Non-pigmented ciliary epithelial cell (primary cell): ENCODE measurements at regions not wholly inside any gene's neighbourhood (a gene's known extent, or its start where the extent isn't known, plus 50 kb on each side); places are given as distances from the start of the nearest gene placed in this dataset.

Experiments used
- DNase-seq: peaks from one replicate; pipeline ENCODE4 v3.0.0-alpha.2; 2010; ENCODE audit warnings: low read depth

DNA sequence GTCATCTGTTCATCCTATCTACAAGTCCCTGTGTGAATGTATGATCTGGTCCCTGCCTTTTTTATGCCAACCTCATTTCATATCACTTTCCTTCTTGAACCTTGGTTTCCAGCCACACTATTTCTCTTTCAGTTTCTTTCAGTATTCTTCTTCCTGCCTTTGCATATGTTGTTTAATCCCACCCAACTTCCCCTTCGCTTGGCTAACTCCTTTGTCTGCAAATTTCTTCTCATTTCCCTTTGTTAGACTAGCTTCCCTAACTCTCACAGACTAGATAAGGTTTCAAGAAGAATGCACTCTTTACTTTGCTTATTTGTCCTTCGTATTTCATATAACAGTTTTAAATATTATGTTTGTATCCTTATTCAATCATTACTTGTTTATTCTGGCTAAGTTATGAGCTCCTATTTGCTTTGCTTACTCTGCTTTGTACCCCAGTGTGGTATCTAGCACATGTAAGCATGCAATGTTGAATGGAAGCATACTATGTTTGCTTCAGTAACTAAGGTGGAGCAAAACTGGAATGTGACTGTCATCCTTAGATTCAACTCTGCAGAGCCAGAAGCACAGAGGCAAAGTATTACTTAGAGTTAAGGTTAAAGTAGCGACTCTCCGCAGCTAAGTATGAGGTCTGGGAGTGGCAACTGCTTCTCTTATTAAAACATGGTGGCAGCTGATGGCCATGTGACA lies 681.3 kb downstream of the CPS1 start:
- DNase-seq: no peak

- no peak for DNase-seq
Observed at GRCh38 chr2:211241891-211242290, 685.5 kb downstream of the CPS1 start.

GRCh38 chr2:211247751-211248150 lies 691.4 kb downstream of the CPS1 start:
- DNase-seq: no peak

GRCh38 chr2:211248841-211249240 lies 692.4 kb downstream of the CPS1 start:
- no peak for DNase-seq

- DNase-seq: no peak
Observed at GRCh38 chr2:211251016-211251415, 694.6 kb downstream of the CPS1 start.

DNA sequence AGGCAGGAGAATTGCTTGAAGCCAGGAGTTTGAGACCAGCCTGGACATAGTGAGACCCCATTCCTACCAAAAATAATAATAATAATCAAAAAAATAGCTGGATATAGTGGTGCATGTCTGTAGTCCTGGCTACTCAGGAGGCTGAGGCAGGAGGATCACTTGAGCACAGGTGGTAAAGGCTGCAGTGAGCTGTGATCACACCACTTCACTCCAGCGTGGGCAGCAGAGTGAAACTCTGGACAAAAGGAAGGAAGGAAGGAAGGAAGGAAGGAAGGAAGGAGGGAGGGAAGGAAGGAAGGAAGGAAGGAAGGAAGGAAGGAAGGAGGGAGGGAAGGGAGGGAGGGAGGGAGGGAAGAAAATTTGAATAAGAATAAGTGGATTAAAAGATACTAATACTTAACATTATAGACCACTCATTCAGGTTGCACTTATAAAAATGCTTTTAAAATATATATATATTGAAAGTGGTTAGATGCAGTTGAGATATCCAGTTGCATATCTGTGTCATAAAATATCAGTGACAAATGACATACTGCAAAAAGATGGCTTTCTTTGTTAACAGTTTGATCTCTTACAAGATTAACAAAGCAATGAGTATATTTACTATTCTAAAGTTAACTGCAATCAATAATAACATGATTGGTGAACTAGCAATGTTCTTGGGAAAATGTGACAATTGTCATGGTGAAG lies 702.4 kb downstream of the CPS1 start:
- no peak for DNase-seq

DNA sequence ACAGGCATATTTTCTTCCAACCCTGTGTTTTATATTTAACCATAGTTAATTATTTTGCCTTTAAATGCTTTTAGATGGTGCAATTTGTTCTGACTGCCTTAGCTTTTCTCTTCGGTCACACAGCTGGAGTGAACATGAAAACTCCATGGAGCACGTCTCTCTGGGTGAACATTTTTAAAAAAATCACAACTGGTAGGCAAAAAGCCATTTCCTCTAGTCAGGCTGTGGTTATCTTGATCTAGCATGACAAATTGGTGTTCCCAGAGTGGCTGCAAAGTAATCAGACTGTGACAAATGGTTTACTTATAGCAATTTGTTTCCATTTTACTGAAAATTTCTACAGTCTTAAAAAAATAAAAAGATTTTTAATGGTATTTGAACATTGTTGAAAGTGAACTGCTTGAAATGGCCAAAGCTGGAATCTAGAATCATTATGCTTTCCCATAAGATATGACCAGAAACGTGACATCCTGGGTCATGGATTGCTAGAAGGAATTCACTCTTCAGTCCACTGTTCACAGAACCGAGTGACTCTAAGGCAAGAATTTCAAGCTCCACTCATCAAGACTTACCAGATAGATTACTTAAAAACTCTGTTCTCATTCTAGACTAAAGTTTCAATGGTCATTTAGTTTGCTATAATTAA lies 703.6 kb downstream of the CPS1 start:
- no peak for DNase-seq

- DNase-seq: no peak
Observed at GRCh38 chr2:211270257-211270656, 713.9 kb downstream of the CPS1 start.

DNA sequence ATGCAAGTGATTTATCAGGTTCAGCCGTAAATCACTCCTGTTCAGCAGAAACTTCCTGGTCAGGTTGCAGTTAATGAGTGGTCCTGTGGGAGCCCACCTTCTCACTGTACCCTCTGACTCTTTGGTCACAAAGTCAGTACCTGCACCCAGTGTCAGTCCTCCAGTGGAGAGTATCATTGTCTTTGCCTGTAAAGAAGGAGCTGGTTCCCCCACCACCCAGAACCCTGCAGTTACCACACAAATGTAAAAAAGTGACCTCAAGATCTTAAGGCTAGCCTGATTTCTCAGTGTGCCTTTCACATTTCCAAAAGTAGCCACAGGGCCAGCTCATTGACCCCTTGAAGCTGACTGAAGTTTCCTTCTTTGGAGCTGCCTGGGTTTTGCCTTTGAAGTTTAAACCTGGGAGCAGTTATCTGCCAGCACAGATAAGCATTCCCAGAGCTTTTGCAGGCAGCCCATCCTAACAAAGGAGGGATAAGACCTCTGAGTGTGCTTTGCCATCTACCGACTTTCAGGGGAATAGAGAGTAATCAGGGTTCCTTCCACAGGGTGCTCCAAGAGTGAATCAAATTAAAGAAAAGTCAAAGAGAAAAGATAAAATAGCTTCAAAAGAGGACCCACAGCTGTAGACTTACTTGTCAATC lies 725.2 kb downstream of the CPS1 start:
- no peak for DNase-seq

DNA sequence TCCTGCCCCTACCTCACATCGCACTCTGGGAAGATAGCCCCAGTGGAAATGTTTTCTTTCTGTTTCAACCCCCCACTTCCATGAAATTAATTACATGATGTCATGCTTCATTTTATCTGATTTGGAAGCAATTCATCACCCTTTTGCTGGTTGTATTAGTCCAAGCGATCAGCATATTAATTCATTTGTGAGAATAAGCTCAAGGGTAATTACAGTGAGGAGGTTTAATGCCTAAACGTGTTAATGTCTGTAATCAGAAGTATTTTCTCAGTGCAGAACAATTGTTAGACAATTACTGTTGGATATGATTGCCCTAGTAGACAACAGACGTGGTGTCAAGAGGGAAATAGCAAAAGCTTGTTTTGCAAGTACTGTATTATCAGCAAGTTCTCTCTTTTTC lies 746.3 kb downstream of the CPS1 start:
- DNase-seq: no peak

DNA sequence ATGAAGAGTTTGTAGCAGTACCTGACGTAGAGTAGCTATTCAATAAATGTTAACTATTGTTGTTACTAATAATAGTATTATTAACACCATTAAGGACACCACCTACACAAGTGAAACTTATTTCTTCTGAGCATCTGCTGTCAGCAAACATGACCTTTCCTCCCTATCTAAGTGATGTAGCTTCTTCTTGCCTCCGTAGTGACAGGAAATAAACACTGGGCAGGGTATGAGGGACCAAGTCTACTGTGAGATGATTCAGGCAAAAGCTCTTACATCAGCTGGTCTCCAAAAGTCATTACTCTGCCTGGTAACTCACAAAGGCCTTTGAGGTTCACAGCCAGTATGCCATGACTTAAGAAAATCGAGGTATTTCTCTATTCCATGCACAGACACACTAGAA lies 750.5 kb downstream of the CPS1 start:
- no peak for DNase-seq
